Dermis microvascular lymphatic vessel endothelial cell (primary cell): ENCODE measurements at regions not wholly inside any gene's neighbourhood (a gene's known extent, or its start where the extent isn't known, plus 50 kb on each side); places are given as distances from the start of the nearest gene placed in this dataset.
"Not testable (repeated sequence)": the region's sequence is repeated elsewhere in the genome, so short reads cannot be mapped to it uniquely, and the experiment has no call there.

Source experiments
- DNase-seq, 2 donors: peaks; one replicate each; pipeline versions ENCODE4 v3.0.0 to v3.0.0-alpha.2; 2010; ENCODE audit warnings: low read depth in 2 of 2

- no peak for DNase-seq
Measured at GRCh38 chr14:87321548-87321947, 671.4 kb downstream of the GALC start.

GRCh38 chr14:87312894-87313205, 680.1 kb downstream of the GALC start:
- DNase-seq = no peak

- DNase-seq = no peak
Measured at GRCh38 chr14:87312169-87312893, 680.7 kb downstream of the GALC start.

GRCh38 chr14:87309557-87309956, 683.4 kb downstream of the GALC start:
- DNase-seq = no peak

- DNase-seq = no peak
Measured at GRCh38 chr14:87306409-87307168, 686.4 kb downstream of the GALC start.

- no peak for DNase-seq
Measured at GRCh38 chr14:87305345-87305744, 687.6 kb downstream of the GALC start.

GRCh38 chr14:87304404-87304803, 688.6 kb downstream of the GALC start:
- DNase-seq = no peak

- DNase-seq = no peak
Measured at GRCh38 chr14:87286826-87287225, 706.2 kb downstream of the GALC start.

GRCh38 chr14:87286191-87286590, 706.8 kb downstream of the GALC start:
- DNase-seq = no peak

GRCh38 chr14:87285506-87285905, 707.5 kb downstream of the GALC start:
- no peak for DNase-seq

- no peak for DNase-seq
Measured at GRCh38 chr14:87283547-87283946, 709.4 kb downstream of the GALC start.

GRCh38 chr14:87282266-87282665, 710.7 kb downstream of the GALC start:
- no peak for DNase-seq

GRCh38 chr14:87278415-87278814, 714.6 kb downstream of the GALC start:
- DNase-seq = no peak

GRCh38 chr14:87271331-87271730, 721.7 kb downstream of the GALC start:
- DNase-seq = no peak

- DNase-seq = no peak
Measured at GRCh38 chr14:87268997-87269396, 724.0 kb downstream of the GALC start.

- DNase-seq = no peak
Measured at GRCh38 chr14:87264796-87265195, 728.2 kb downstream of the GALC start.

- DNase-seq = no peak
Measured at GRCh38 chr14:87264272-87264785, 728.7 kb downstream of the GALC start.

- DNase-seq = no peak
Measured at GRCh38 chr14:87261621-87262020, 731.4 kb downstream of the GALC start.

- DNase-seq = no peak
Measured at GRCh38 chr14:87260460-87260859, 732.5 kb downstream of the GALC start.

GRCh38 chr14:87257421-87257820, 735.6 kb downstream of the GALC start:
- no peak for DNase-seq

- DNase-seq = no peak
Measured at GRCh38 chr14:87255058-87255457, 737.9 kb downstream of the GALC start.

- no peak for DNase-seq
Measured at GRCh38 chr14:87254331-87254874, 738.6 kb downstream of the GALC start.

- not testable (repeated sequence) for DNase-seq
Measured at GRCh38 chr14:87253791-87254190, 739.2 kb downstream of the GALC start.
